ENCODE measurements at regions not wholly inside any gene's neighbourhood (a gene's known extent, or its start where the extent isn't known, plus 50 kb on each side); places are given as distances from the start of the nearest gene placed in this dataset.
"Not testable (repeated sequence)": the region's sequence is repeated elsewhere in the genome, so short reads cannot be mapped to it uniquely, and the experiment has no call there.

DNA sequence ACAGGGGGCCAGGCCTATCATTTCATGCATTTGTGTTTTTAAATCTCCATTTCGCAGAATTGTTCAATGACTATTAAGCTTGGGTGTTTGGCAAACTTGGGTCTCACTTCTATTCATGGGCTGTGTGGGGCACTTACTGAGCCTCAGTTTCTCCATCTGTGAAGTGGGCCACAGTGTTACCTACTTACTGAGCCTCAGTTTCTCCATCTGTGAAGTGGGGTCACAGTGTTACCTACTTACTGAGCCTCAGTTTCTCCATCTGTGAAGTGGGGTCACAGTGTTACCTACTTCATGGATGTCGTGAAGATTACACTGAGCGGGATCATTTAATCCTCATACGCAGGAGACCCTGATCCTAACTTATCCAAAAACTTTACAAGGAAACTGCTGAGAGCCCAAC, 115.1 kb upstream of the STX18 start:
- Mint-ChIP-seq H3K9me3 (ENCODE audit: low read depth) (no peaks in the 10 kb centered on the region), H3K4me3 (no peak overlapping the region), H3K36me3 (ENCODE audit: low read depth) (peaks cover 8% of the 10 kb centered on the region), H3K27ac (no peak overlapping the region), H3K27me3 (no peaks in the 10 kb centered on the region), H3K4me1 (no peaks in the 10 kb centered on the region)
- ATAC-seq (no peak), DNase-seq (no peak)
- CTCF ChIA-PET = no interaction called here
- intact Hi-C loops (cut with DNase I, micrococcal nuclease) = no loop called here
- POLR2A ChIA-PET = no interaction called here

DNA sequence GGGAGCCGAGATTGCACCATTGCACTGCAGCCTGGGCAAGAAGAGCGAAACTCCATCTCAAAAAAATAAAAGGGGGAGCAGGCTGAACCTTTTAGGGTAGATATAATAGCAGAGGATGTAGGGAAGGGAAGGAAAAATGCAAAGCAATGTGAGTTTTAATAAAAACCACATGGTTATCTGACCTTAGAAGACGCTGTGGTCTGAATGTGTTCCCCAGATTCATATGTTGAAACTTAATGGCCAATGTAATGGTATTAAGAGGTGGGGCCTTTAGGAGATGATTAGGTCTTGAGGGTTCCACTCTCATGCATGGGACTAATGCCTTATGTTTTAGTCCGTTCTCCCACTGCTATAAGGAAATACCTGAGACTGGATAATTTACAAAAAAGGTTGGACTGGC, 114.1 kb upstream of the STX18 start:
- DNase-seq (no peak), ATAC-seq (no peak)
- CTCF ChIA-PET = interaction anchor here (0.6 kb wide), 1 partner anchor 1215 kb away, joined by 3 read pairs; no protein-coding TSS in a partner anchor
- POLR2A ChIA-PET = no interaction called here
- peaks cover 8% of the 10 kb centered on the region for H3K36me3 Mint-ChIP-seq (ENCODE audit: low read depth)
- H3K9me3 Mint-ChIP-seq (ENCODE audit: low read depth) = no peaks in the 10 kb centered on the region
- H3K27me3 Mint-ChIP-seq = no peaks in the 10 kb centered on the region
- H3K4me3 Mint-ChIP-seq = no peak overlapping the region
- H3K4me1 Mint-ChIP-seq = no peaks in the 10 kb centered on the region
- H3K27ac Mint-ChIP-seq = no peak overlapping the region
- intact Hi-C loops (cut with DNase I, micrococcal nuclease) = no loop called here

GRCh38 chr4:4655011-4655410, 113.2 kb upstream of the STX18 start:
- POLR2A ChIA-PET = no interaction called here
- peaks cover 11% of the 10 kb centered on the region for H3K36me3 Mint-ChIP-seq (ENCODE audit: low read depth)
- H3K4me3 Mint-ChIP-seq = no peak overlapping the region
- H3K27me3 Mint-ChIP-seq = no peaks in the 10 kb centered on the region
- CTCF ChIA-PET = interaction anchor here (1.2 kb wide), 1 partner anchor 14 kb away, joined by 3 read pairs; no protein-coding TSS in a partner anchor
- no peak for ATAC-seq
- H3K4me1 Mint-ChIP-seq = no peaks in the 10 kb centered on the region
- H3K27ac Mint-ChIP-seq = no peak overlapping the region
- intact Hi-C loops (cut with DNase I, micrococcal nuclease) = no loop called here
- H3K9me3 Mint-ChIP-seq (ENCODE audit: low read depth) = no peaks in the 10 kb centered on the region
- no peak for DNase-seq

DNA sequence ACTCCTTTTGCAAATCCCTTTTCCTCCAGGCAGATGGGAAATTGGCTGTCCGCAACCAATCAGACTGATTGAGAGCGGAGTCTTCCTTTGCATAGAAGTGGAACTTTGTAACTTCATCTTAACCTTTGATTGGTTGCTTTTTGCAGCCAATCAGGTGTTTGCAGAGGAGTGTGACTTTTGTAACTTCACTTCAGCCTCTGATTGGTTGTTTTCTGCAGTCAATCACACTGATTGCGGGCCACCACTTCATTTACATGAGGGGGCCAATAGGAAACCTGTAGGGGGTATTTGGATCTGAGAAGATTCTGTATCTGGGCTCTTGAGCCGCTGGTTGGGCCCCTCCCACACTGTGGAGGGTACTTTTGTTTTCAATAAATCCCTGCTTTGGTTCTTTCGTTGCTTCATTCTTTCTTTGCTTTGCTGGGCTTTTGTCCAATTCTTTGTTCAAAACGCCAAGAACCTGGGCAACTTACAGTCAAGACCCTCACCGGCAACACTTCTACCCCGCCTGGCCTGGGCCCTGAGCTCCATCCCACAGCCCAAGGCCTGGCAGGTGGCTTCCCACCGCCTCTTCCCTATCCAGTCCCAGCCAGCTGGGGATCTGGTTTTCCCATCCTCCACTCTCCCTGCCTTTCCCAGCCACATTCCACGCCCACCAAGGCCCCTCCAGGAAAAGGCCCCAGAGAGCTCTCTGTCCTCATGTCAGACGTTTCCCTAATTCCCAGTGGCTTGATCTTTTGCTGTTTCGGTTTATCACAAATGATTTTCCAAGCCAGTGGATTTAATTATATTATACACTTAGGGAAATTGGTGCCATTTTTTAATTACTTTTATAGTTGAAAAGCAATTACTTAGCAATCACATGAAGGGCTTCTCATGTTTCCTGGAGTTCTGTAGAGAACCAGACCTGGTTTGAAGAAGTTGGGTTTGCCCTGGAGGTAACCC, 110.2 kb upstream of the STX18 start:
- no peak for DNase-seq
- Mint-ChIP-seq H3K27me3 (no peaks in the 10 kb centered on the region), H3K27ac (no peak overlapping the region), H3K9me3 (ENCODE audit: low read depth) (no peaks in the 10 kb centered on the region), H3K36me3 (ENCODE audit: low read depth) (peaks cover 7% of the 10 kb centered on the region), H3K4me3 (no peak overlapping the region), H3K4me1 (no peaks in the 10 kb centered on the region)
- intact Hi-C loops (cut with DNase I, micrococcal nuclease) = no loop called here
- ATAC-seq = no peak
- CTCF ChIA-PET = interaction anchor here (0.6 kb wide), 1 partner anchor 17 kb away, joined by 3 read pairs; no protein-coding TSS in a partner anchor
- POLR2A ChIA-PET = no interaction called here

- no peak overlapping the region for H3K27ac Mint-ChIP-seq
- H3K4me1 Mint-ChIP-seq = no peaks in the 10 kb centered on the region
- ATAC-seq (no peak), DNase-seq (no peak)
- POLR2A ChIA-PET = no interaction called here
- H3K27me3 Mint-ChIP-seq = no peaks in the 10 kb centered on the region
- CTCF ChIA-PET = interaction anchor here (0.9 kb wide), 1 partner anchor 22 kb away, joined by 3 read pairs; no protein-coding TSS in a partner anchor
- H3K36me3 Mint-ChIP-seq (ENCODE audit: low read depth) = peaks cover 5% of the 10 kb centered on the region
- no peaks in the 10 kb centered on the region for H3K9me3 Mint-ChIP-seq (ENCODE audit: low read depth)
- intact Hi-C loops (cut with DNase I, micrococcal nuclease) = no loop called here
- H3K4me3 Mint-ChIP-seq = no peak overlapping the region
These were observed 105.2 kb upstream of the STX18 start for GRCh38 chr4:4647041-4647440.

- peaks cover 5% of the 10 kb centered on the region for H3K36me3 Mint-ChIP-seq (ENCODE audit: low read depth)
These were observed 103.9 kb upstream of the STX18 start for GRCh38 chr4:4645743-4646142.

GRCh38 chr4:4644277-4644676, 102.4 kb upstream of the STX18 start:
- H3K4me1 Mint-ChIP-seq; intact Hi-C loops (cut with DNase I, micrococcal nuclease); H3K4me3 Mint-ChIP-seq; CTCF ChIA-PET; DNase-seq; ATAC-seq; H3K36me3 Mint-ChIP-seq (ENCODE audit: low read depth); H3K27me3 Mint-ChIP-seq; H3K27ac Mint-ChIP-seq; H3K9me3 Mint-ChIP-seq (ENCODE audit: low read depth); POLR2A ChIA-PET: not testable (repeated sequence)

More at GRCh38 chr4:4645743-4646142, 103.9 kb upstream of the STX18 start:
- Mint-ChIP-seq H3K27ac (no peak overlapping the region), H3K27me3 (no peaks in the 10 kb centered on the region), H3K4me3 (no peak overlapping the region), H3K9me3 (ENCODE audit: low read depth) (no peaks in the 10 kb centered on the region), H3K4me1 (no peaks in the 10 kb centered on the region)
- ChIA-PET CTCF (no interaction called here), POLR2A (no interaction called here)
- ATAC-seq (no peak), DNase-seq (no peak)
- intact Hi-C loops (cut with DNase I, micrococcal nuclease) = no loop called here

DNA sequence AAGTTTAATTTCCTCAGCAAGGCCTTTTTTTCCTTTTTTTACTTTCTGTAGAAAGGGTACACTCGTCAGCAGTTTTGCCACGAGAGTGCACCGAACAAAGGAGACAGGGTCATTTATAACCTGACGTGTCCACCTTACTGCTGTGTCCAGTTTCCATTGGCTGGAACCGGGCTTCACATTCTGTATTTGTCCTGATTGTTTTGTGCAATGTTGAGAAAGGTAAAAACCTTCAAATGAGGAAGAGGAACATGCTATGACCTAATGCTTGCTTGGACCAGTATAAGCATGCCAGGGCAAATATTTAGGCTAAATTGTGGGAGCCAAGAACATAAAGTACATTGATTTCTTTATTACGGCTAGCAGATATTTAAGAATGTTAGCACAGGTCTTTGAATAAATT, 101.9 kb upstream of the STX18 start:
- H3K9me3 Mint-ChIP-seq (ENCODE audit: low read depth); H3K36me3 Mint-ChIP-seq (ENCODE audit: low read depth); H3K4me3 Mint-ChIP-seq; ATAC-seq; DNase-seq; POLR2A ChIA-PET; H3K27ac Mint-ChIP-seq; intact Hi-C loops (cut with DNase I, micrococcal nuclease); CTCF ChIA-PET; H3K27me3 Mint-ChIP-seq; H3K4me1 Mint-ChIP-seq: not testable (repeated sequence)

- peaks cover 5% of the 10 kb centered on the region for H3K36me3 Mint-ChIP-seq (ENCODE audit: low read depth)
- no peak overlapping the region for H3K27ac Mint-ChIP-seq
- peaks cover 3% of the 10 kb centered on the region for H3K9me3 Mint-ChIP-seq (ENCODE audit: low read depth)
- H3K27me3 Mint-ChIP-seq = no peaks in the 10 kb centered on the region
- intact Hi-C loops (cut with DNase I, micrococcal nuclease) = no loop called here
- DNase-seq = no peak
- POLR2A ChIA-PET = no interaction called here
- no peak overlapping the region for H3K4me3 Mint-ChIP-seq
- peaks cover 7% of the 10 kb centered on the region for H3K4me1 Mint-ChIP-seq
- CTCF ChIA-PET = no interaction called here
- ATAC-seq = no peak
These were observed 101.5 kb upstream of the STX18 start for GRCh38 chr4:4643306-4643705.

DNA sequence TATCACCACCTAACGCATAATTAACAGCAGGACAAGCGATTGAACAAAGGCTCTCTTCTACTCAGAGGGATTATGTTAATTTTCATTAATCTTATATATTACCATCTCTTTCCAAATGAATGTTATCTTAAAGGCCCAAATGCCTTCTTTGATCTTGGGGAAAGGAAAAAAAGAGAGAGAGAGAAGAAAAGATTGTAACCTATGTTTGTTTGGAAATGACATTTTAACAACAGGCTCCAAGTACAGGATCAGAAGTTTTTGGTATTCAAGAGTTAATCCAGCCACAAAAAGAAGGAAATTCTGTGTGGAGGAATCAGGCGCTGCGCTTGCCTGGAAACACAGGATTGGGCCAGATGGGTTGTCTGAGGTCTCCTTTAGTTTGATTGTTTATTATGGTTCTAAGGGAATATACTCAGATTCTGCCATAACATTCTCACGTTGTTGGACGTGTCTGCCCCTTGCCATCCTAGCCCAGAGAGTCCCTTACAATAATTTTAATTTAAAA, 100.7 kb upstream of the STX18 start:
- DNase-seq (no peak), ATAC-seq (no peak)
- no peak overlapping the region for H3K4me3 Mint-ChIP-seq
- ChIA-PET CTCF (no interaction called here), POLR2A (no interaction called here)
- peaks cover 3% of the 10 kb centered on the region for H3K9me3 Mint-ChIP-seq (ENCODE audit: low read depth)
- intact Hi-C loops (cut with DNase I, micrococcal nuclease) = no loop called here
- H3K27me3 Mint-ChIP-seq = no peaks in the 10 kb centered on the region
- H3K27ac Mint-ChIP-seq = no peak overlapping the region
- H3K4me1 Mint-ChIP-seq = peaks cover 13% of the 10 kb centered on the region
- H3K36me3 Mint-ChIP-seq (ENCODE audit: low read depth) = peaks cover 10% of the 10 kb centered on the region

DNA sequence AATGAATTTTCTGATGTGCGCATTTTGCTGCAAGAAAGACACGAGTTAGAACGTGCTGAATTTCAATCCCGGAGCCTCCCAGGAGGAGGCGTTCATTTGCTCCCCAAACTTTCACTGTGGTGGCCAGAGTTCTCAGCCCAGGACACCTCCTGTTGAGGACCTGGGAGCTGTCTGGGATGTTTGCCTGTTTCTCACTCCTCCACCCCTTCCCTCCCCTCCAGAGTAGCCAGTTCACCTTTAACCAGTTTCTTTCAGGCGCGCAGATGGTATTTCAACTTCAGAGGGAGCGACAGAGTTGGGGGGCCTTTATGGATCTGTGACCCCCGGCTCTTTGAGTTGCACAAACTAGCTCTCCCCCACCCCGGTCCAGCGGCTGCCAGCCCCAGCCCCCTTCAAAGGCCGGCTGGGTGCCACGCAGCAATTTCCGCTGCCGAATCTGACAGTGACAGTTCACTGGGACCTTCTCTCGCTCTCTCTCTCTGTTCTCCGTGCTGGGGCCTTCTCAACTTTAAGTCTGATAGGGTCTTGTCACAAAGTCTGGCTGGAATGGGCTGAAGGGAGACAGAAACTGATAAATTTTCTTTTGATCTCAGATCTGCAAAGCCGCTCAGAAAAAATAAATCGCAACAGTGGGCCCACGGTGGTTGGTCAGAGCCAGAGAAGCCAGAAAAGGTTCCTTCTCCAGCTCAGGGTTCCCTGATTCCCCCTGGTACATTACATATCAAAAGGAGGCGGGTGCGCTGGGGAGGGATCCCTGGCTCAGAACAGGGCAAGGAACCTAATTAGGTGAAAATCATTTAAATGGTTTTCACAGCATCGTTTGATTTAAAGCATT, 100.0 kb upstream of the STX18 start:
- ATAC-seq (no peak), DNase-seq (no peak)
- Mint-ChIP-seq H3K36me3 (ENCODE audit: low read depth) (peaks cover 12% of the 10 kb centered on the region), H3K27ac (no peak overlapping the region), H3K4me1 (peaks cover 14% of the 10 kb centered on the region), H3K9me3 (ENCODE audit: low read depth) (peaks cover 3% of the 10 kb centered on the region), H3K27me3 (no peaks in the 10 kb centered on the region), H3K4me3 (no peak overlapping the region)
- CTCF ChIA-PET = no interaction called here
- POLR2A ChIA-PET = no interaction called here
- intact Hi-C loops (cut with DNase I, micrococcal nuclease) = no loop called here

- Mint-ChIP-seq H3K36me3 (ENCODE audit: low read depth) (peaks cover 12% of the 10 kb centered on the region), H3K9me3 (ENCODE audit: low read depth) (peaks cover 3% of the 10 kb centered on the region), H3K4me1 (peaks cover 14% of the 10 kb centered on the region), H3K27me3 (no peaks in the 10 kb centered on the region), H3K4me3 (no peak overlapping the region), H3K27ac (no peak overlapping the region)
- ChIA-PET POLR2A (no interaction called here), CTCF (no interaction called here)
- no peak for ATAC-seq
- DNase-seq = no peak
- intact Hi-C loops (cut with DNase I, micrococcal nuclease) = no loop called here
These were observed 99.4 kb upstream of the STX18 start for GRCh38 chr4:4641254-4641653.
